Chondrocyte (in vitro differentiated cells): ENCODE measurements at regions not wholly inside any gene's neighbourhood (a gene's known extent, or its start where the extent isn't known, plus 50 kb on each side); places are given as distances from the start of the nearest gene placed in this dataset.

ENCODE experiments used
- DNase-seq: peaks from one replicate; pipeline ENCODE4 v3.0.0; 2021; ENCODE audit warnings: mixed read lengths, low spot score
- H3K27ac Mint-ChIP-seq: one replicate; pipeline ENCODE4 v1.8.0; 2021; ENCODE audit warnings: mild to moderate bottlenecking, moderate library complexity, mixed read lengths; ENCODE audit not compliant: unreplicated experiment
- H3K27me3 Mint-ChIP-seq: 2 replicates; pipeline ENCODE4 v1.8.0; 2021; ENCODE audit warnings: low read depth, mixed read lengths
- H3K36me3 Mint-ChIP-seq: 2 replicates; pipeline ENCODE4 v1.8.0; 2021; ENCODE audit warnings: low read depth, mixed read lengths
- H3K4me1 Mint-ChIP-seq: 2 replicates; pipeline ENCODE4 v1.8.0; 2021; ENCODE audit warnings: low read depth, mild to moderate bottlenecking, mixed read lengths
- H3K4me3 Mint-ChIP-seq: one replicate; pipeline ENCODE4 v1.8.0; 2021; ENCODE audit warnings: mild to moderate bottlenecking, moderate library complexity, mixed read lengths; ENCODE audit not compliant: unreplicated experiment
- H3K9me3 Mint-ChIP-seq: 2 replicates; pipeline ENCODE4 v1.8.0; 2021; ENCODE audit warnings: low read depth, mixed read lengths
- TF ChIP-seq, protein P1 (sequence below): fragments of 200-600 bp; sonication (generic); IDR thresholded peaks from 2 replicates; pipeline ENCODE4 v1.5.0; 2021; ENCODE audit warnings: antibody characterized with exemption, mild to moderate bottlenecking, moderate library complexity

GRCh38 chrX:88366314-88366713 lies 380.7 kb upstream of the CPXCR1 start:
- TF ChIP-seq, protein P1, sequence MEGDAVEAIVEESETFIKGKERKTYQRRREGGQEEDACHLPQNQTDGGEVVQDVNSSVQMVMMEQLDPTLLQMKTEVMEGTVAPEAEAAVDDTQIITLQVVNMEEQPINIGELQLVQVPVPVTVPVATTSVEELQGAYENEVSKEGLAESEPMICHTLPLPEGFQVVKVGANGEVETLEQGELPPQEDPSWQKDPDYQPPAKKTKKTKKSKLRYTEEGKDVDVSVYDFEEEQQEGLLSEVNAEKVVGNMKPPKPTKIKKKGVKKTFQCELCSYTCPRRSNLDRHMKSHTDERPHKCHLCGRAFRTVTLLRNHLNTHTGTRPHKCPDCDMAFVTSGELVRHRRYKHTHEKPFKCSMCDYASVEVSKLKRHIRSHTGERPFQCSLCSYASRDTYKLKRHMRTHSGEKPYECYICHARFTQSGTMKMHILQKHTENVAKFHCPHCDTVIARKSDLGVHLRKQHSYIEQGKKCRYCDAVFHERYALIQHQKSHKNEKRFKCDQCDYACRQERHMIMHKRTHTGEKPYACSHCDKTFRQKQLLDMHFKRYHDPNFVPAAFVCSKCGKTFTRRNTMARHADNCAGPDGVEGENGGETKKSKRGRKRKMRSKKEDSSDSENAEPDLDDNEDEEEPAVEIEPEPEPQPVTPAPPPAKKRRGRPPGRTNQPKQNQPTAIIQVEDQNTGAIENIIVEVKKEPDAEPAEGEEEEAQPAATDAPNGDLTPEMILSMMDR: no peak

DNA sequence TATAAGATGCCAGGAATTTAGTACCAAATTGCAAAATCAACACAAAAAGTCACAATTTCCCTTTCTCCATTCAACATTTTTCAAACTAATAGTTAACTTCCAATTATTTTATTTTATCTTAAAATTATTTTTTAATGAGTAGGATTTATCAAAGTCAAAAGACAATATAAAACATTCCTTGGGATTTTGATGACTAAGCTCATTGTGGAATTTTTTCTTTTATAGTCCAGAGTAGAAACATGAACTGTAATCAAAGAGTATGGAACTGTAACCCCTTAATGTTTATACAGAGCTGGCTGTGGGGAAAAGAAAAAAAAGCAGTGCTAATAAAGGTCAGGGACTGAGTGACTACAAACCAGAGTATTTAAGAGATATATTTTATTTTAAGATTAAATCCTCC lies 368.6 kb upstream of the CPXCR1 start:
- no peak for DNase-seq
- H3K36me3 Mint-ChIP-seq: no peaks in the 10 kb centered on the region
- H3K4me1 Mint-ChIP-seq: no peaks in the 10 kb centered on the region
- peaks cover 11% of the 10 kb centered on the region for H3K9me3 Mint-ChIP-seq
- no peak overlapping the region for H3K4me3 Mint-ChIP-seq
- H3K27ac Mint-ChIP-seq: no peak overlapping the region
- H3K27me3 Mint-ChIP-seq: no peaks in the 10 kb centered on the region
- TF ChIP-seq, protein P1: no peak

More at GRCh38 chrX:88366314-88366713, 380.7 kb upstream of the CPXCR1 start:
- Mint-ChIP-seq H3K4me1 (no peaks in the 10 kb centered on the region), H3K27ac (no peak overlapping the region), H3K36me3 (no peaks in the 10 kb centered on the region), H3K9me3 (peaks cover 25% of the 10 kb centered on the region), H3K27me3 (no peaks in the 10 kb centered on the region), H3K4me3 (no peak overlapping the region)
- DNase-seq: no peak

GRCh38 chrX:88397551-88397950 lies 349.5 kb upstream of the CPXCR1 start:
- Mint-ChIP-seq H3K4me1 (no peaks in the 10 kb centered on the region), H3K36me3 (no peaks in the 10 kb centered on the region), H3K27me3 (no peaks in the 10 kb centered on the region), H3K9me3 (no peaks in the 10 kb centered on the region), H3K4me3 (no peak overlapping the region), H3K27ac (no peak overlapping the region)
- DNase-seq: no peak
- TF ChIP-seq, protein P1: peak; percentile 44

DNA sequence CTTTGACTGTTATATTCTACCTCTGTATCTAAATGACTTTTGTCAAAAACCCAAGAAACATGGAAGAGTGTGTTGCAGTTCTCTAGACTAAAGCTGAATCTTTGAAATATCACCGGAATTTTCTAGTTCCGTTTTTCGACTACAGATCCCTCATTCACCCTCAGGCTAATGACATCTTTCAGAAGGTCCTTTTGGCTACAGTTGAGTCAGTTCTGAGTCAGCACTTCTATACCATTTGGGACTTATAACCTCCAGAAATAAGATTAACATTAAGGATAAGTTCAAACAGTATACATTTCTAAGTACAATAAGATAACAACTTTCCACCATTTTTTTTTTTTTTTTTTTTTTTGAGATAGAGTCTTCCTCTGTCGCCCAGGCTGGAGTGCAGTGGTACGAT lies 331.0 kb upstream of the CPXCR1 start:
- no peaks in the 10 kb centered on the region for H3K27me3 Mint-ChIP-seq
- no peak for DNase-seq
- no peaks in the 10 kb centered on the region for H3K9me3 Mint-ChIP-seq
- H3K36me3 Mint-ChIP-seq: no peaks in the 10 kb centered on the region
- H3K4me1 Mint-ChIP-seq: no peaks in the 10 kb centered on the region
- no peak overlapping the region for H3K27ac Mint-ChIP-seq
- H3K4me3 Mint-ChIP-seq: no peak overlapping the region
- TF ChIP-seq, protein P1: no peak

- TF ChIP-seq, protein P1: no peak
- Mint-ChIP-seq H3K4me3 (no peak overlapping the region), H3K4me1 (no peaks in the 10 kb centered on the region), H3K27ac (no peak overlapping the region), H3K36me3 (no peaks in the 10 kb centered on the region), H3K9me3 (no peaks in the 10 kb centered on the region), H3K27me3 (no peaks in the 10 kb centered on the region)
- no peak for DNase-seq
These were observed 330.1 kb upstream of the CPXCR1 start for GRCh38 chrX:88416965-88417364.
